ENCODE measurements at regions not wholly inside any gene's neighbourhood (a gene's known extent, or its start where the extent isn't known, plus 50 kb on each side); places are given as distances from the start of the nearest gene placed in this dataset.

- no peak overlapping the region for H3K4me3 ChIP-seq (ENCODE audit: low read depth, low read length)
- DNase-seq (ENCODE audit: low read depth) = peak; percentile 66
- TF ChIP-seq, protein P1, sequence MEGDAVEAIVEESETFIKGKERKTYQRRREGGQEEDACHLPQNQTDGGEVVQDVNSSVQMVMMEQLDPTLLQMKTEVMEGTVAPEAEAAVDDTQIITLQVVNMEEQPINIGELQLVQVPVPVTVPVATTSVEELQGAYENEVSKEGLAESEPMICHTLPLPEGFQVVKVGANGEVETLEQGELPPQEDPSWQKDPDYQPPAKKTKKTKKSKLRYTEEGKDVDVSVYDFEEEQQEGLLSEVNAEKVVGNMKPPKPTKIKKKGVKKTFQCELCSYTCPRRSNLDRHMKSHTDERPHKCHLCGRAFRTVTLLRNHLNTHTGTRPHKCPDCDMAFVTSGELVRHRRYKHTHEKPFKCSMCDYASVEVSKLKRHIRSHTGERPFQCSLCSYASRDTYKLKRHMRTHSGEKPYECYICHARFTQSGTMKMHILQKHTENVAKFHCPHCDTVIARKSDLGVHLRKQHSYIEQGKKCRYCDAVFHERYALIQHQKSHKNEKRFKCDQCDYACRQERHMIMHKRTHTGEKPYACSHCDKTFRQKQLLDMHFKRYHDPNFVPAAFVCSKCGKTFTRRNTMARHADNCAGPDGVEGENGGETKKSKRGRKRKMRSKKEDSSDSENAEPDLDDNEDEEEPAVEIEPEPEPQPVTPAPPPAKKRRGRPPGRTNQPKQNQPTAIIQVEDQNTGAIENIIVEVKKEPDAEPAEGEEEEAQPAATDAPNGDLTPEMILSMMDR (conservative IDR thresholded peaks at IDR 0.05; ENCODE audit: low read depth, low read length) = no peak
Observed at GRCh38 chr2:129711816-129712675, 267.4 kb upstream of the RAB6C start.

- no peak overlapping the region for H3K4me3 ChIP-seq (ENCODE audit: low read depth, low read length)
- no peak for DNase-seq (ENCODE audit: low read depth)
- TF ChIP-seq, protein P1 (conservative IDR thresholded peaks at IDR 0.05; ENCODE audit: low read depth, low read length) = no peak
Observed at GRCh38 chr2:129712676-129712985, 266.8 kb upstream of the RAB6C start.

DNA sequence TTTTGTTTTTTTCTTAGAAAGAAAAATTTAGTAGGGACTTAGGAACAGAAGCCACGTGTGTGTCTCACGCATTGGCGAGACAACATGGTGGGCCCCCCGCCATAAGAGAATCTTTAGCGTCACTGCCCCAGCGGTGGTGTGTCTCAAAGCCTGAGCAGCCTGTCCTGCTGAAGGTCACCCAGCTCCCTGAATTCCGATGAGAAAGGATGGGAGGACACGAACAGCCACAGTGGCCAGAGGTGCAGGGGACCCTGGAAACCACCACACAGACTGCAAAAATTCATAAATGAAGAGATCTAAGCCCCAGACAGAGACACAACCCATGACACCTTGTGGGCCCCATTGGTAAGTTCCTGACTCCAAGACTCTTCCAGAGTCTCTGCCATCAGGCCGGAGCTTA lies 266.1 kb upstream of the RAB6C start:
- no peak for DNase-seq (ENCODE audit: low read depth)
- H3K4me3 ChIP-seq (ENCODE audit: low read depth, low read length) = no peak overlapping the region
- TF ChIP-seq, protein P1 (conservative IDR thresholded peaks at IDR 0.05; ENCODE audit: low read depth, low read length) = no peak

DNA sequence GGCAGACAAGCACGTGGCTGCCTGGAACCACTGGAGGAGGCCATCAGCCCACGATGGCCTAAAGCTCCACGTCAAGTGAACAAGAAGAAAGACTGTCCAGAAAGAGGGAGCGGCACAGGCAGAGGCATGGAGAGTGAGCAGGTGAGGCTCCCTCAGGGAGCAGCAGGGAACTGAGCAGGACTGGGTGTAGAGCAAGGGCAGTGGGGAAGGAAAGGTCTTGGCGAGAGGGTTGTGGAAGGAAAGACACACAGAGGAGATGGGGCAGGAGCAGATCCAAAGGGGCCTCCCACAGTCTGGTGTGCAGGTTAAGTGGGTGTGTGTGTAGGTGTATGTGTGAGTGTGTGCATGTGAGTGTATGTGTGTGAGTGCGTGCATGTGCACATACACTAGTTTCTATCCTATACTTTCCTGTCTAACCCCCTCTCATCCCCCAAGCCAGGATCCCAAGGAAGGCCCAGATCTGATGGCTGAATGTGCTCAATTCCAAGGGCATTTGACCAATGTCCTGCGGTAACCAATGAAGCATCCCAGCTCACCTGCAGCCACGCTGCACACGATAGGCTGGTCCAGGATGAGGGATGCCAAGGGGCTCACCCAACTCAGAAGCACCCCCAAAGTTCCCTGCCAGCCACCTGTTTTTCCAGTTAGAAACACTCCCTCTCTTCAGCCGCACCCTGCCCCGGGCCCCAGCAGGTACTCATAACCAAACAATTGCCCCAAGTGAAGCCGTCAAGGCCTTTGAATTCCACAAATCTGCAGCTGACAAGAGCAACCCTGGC lies 262.5 kb upstream of the RAB6C start:
- no peak for DNase-seq (ENCODE audit: low read depth)
- H3K4me3 ChIP-seq (ENCODE audit: low read depth, low read length) = no peak overlapping the region
- TF ChIP-seq, protein P1 (conservative IDR thresholded peaks at IDR 0.05; ENCODE audit: low read depth, low read length) = no peak

GRCh38 chr2:129717560-129718130 lies 261.8 kb upstream of the RAB6C start:
- no peak for DNase-seq (ENCODE audit: low read depth)
- TF ChIP-seq, protein P1 (conservative IDR thresholded peaks at IDR 0.05; ENCODE audit: low read depth, low read length) = no peak
- no peak overlapping the region for H3K4me3 ChIP-seq (ENCODE audit: low read depth, low read length)

GRCh38 chr2:129719335-129719734 lies 260.1 kb upstream of the RAB6C start:
- no peak for DNase-seq (ENCODE audit: low read depth)
- H3K4me3 ChIP-seq (ENCODE audit: low read depth, low read length) = no peak overlapping the region
- TF ChIP-seq, protein P1 (conservative IDR thresholded peaks at IDR 0.05; ENCODE audit: low read depth, low read length) = no peak
